Gastroesophageal sphincter (tissue), 4 donors: ENCODE measurements at regions not wholly inside any gene's neighbourhood (a gene's known extent, or its start where the extent isn't known, plus 50 kb on each side); places are given as distances from the start of the nearest gene placed in this dataset.

ENCODE experiments used
- ATAC-seq: fragments of 150-250 bp; one replicate; pipeline ENCODE4 v1.9.1; 2016; ENCODE audit warnings: mild to moderate bottlenecking, moderate library complexity
- H3K27ac ChIP-seq, 4 donors: fragments of 200-600 bp; sonication (generic) in 3 of 4; 1 replicate in 3 of 4; 2 replicates in 1 of 4; pipeline ENCODE4 v1.5.1; 2016 to 2019
- H3K27me3 ChIP-seq: fragments of 200-600 bp; sonication (generic); one replicate; pipeline ENCODE4 v1.5.1; 2019
- H3K36me3 ChIP-seq, 2 donors: fragments of 200-600 bp; sonication (generic); one replicate each; pipeline ENCODE4 v1.5.1; 2019; ENCODE audit warnings: control low read depth in 1 of 2
- H3K4me1 ChIP-seq, 3 donors: fragments of 200-600 bp; sonication (generic); 1 replicate in 2 of 3; 2 replicates in 1 of 3; pipeline ENCODE4 v1.5.1; 2016 to 2019; ENCODE audit warnings: control low read depth in 2 of 3
- H3K4me3 ChIP-seq, 2 donors: fragments of 200-600 bp; sonication (generic); one replicate each; pipeline ENCODE4 v1.5.1; 2019; ENCODE audit warnings: mild to moderate bottlenecking in 1 of 2, moderate library complexity in 1 of 2
- H3K9me3 ChIP-seq, 3 donors: fragments of 200-600 bp; sonication (generic); one replicate each; pipeline ENCODE4 v1.5.1; 2017 to 2019; ENCODE audit warnings: control low read depth in 2 of 3
- EP300 ChIP-seq: sonication (generic); formaldehyde crosslinking; IDR thresholded peaks from one replicate; pipeline ENCODE4 v1.6.1; 2017; ENCODE audit warnings: antibody characterized with exemption, mild to moderate bottlenecking
- POLR2A ChIP-seq, 2 donors: fragments of 450-650 bp; IDR thresholded peaks; one replicate each; pipeline ENCODE4 v1.6.1; 2017; ENCODE audit warnings: antibody characterized with exemption in 2 of 2, mild to moderate bottlenecking in 2 of 2, moderate library complexity in 1 of 2
- POLR2AphosphoS5 ChIP-seq: sonication (generic); formaldehyde crosslinking; IDR thresholded peaks from one replicate; pipeline ENCODE4 v1.6.1; 2017; ENCODE audit warnings: antibody characterized with exemption
- WGBS, 2 donors: methylation state at CpG; one replicate each; pipeline ENCODE4 v1.1.5; 2018; ENCODE audit warnings: low coverage in 1 of 2; 5-methylcytosine and 5-hydroxymethylcytosine counted together
- TF ChIP-seq, protein P1 (sequence below), 4 experiments: fragments of 200-600 bp in 2 of 4; fragments of 450-650 bp in 2 of 4; sonication (generic) in 1 of 4; IDR thresholded peaks; one replicate each; pipeline ENCODE4 v1.5.1; 2017 to 2019; ENCODE audit warnings: antibody characterized with exemption in 4 of 4, mild to moderate bottlenecking in 2 of 4, moderate library complexity in 2 of 4

DNA sequence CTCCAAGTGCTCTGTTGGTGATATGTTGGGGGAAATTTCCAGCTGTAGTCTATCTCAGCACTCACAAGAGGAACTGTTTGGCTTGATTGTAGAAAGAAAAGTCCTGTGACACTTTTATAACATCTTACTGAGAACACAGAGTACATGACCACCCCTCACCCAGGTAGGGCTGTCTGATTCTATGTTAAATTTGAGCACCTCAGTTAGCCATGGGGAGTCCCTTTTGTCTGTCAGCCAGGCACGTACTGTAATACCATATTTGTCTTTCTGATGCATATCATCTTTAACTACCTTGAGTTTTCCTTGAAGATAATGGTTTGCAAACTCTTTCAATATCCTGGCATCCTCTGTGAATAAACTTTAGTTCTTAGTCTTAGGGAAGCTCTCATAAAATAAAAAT is 164.5 kb downstream of the IZUMO3 start:
- no peak for ATAC-seq
- Histone ChIP-seq H3K27ac (no peak overlapping the region), H3K36me3 (no peaks in the 10 kb centered on the region), H3K27me3 (no peaks in the 10 kb centered on the region), H3K4me1 (no peaks in the 10 kb centered on the region), H3K9me3 (peaks cover 0 to 7% (median 0%) of the 10 kb centered on the region in 3 donors), H3K4me3 (no peak overlapping the region)
- WGBS, 2 donors, result 83 to 89% methylated on average over 1 of the region's 1 CpG
- TF ChIP-seq POLR2AphosphoS5 (no peak), EP300 (no peak), POLR2A (IDR thresholded peaks at IDR 0.05) (no peak)
- TF ChIP-seq, protein P1, sequence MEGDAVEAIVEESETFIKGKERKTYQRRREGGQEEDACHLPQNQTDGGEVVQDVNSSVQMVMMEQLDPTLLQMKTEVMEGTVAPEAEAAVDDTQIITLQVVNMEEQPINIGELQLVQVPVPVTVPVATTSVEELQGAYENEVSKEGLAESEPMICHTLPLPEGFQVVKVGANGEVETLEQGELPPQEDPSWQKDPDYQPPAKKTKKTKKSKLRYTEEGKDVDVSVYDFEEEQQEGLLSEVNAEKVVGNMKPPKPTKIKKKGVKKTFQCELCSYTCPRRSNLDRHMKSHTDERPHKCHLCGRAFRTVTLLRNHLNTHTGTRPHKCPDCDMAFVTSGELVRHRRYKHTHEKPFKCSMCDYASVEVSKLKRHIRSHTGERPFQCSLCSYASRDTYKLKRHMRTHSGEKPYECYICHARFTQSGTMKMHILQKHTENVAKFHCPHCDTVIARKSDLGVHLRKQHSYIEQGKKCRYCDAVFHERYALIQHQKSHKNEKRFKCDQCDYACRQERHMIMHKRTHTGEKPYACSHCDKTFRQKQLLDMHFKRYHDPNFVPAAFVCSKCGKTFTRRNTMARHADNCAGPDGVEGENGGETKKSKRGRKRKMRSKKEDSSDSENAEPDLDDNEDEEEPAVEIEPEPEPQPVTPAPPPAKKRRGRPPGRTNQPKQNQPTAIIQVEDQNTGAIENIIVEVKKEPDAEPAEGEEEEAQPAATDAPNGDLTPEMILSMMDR (IDR thresholded peaks at IDR 0.05), result no peak

- Histone ChIP-seq H3K9me3 (peaks cover 0 to 11% (median 0%) of the 10 kb centered on the region in 3 donors), H3K4me1 (no peaks in the 10 kb centered on the region), H3K4me3 (no peak overlapping the region), H3K27ac (no peak overlapping the region), H3K27me3 (no peaks in the 10 kb centered on the region), H3K36me3 (no peaks in the 10 kb centered on the region)
- TF ChIP-seq POLR2AphosphoS5, result no peak
- ATAC-seq, result no peak
- WGBS, 2 donors, result 96% methylated on average over 5 of the region's 5 CpGs
Measured at GRCh38 chr9:24359046-24359445, 186.7 kb downstream of the IZUMO3 start.

DNA sequence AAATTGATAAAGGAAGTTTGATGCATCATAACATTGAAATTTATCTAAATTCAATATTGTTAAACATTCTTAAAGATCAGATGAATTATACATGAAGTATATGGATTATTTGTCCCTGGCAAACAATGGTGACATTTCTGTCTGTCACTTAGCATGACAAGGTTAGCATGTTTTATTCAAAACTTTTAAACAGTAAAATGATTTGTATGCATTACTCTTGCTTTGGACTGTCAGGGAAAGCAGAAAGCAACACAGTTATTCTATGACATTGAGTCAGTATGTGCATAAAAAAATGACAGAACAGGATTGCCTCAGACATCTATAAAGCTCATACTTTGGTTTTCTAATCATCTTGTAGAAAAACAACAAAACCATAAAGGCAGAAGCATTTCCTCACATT is 193.7 kb downstream of the IZUMO3 start:
- no peak overlapping the region for H3K27ac ChIP-seq
- TF ChIP-seq, protein P1 (IDR thresholded peaks at IDR 0.05), result no peak
- TF ChIP-seq POLR2AphosphoS5 (no peak), POLR2A (IDR thresholded peaks at IDR 0.05) (no peak), EP300 (no peak)

GRCh38 chr9:24351258-24351657 is 194.4 kb downstream of the IZUMO3 start:
- H3K36me3 ChIP-seq, result no peaks in the 10 kb centered on the region
- no peak overlapping the region for H3K4me3 ChIP-seq
- no peak for ATAC-seq
- no peaks in the 10 kb centered on the region for H3K4me1 ChIP-seq
- no peaks in the 10 kb centered on the region for H3K27me3 ChIP-seq
- no peaks in the 10 kb centered on the region for H3K9me3 ChIP-seq
- TF ChIP-seq EP300 (no peak), POLR2A (IDR thresholded peaks at IDR 0.05) (no peak), POLR2AphosphoS5 (no peak)
- TF ChIP-seq, protein P1 (IDR thresholded peaks at IDR 0.05), result no peak
- no peak overlapping the region for H3K27ac ChIP-seq
- WGBS, 2 donors, result 62 to 77% methylated on average over 2 of the region's 2 CpGs

More for the DNA sequence above, 193.7 kb downstream of the IZUMO3 start:
- no peaks in the 10 kb centered on the region for H3K27me3 ChIP-seq
- no peaks in the 10 kb centered on the region for H3K36me3 ChIP-seq
- H3K4me1 ChIP-seq, result no peaks in the 10 kb centered on the region
- no peaks in the 10 kb centered on the region for H3K9me3 ChIP-seq
- no peak for ATAC-seq
- H3K4me3 ChIP-seq, result no peak overlapping the region

GRCh38 chr9:24342457-24342856 is 203.2 kb downstream of the IZUMO3 start:
- Histone ChIP-seq H3K36me3 (no peaks in the 10 kb centered on the region), H3K9me3 (no peaks in the 10 kb centered on the region), H3K4me1 (no peaks in the 10 kb centered on the region), H3K27me3 (no peaks in the 10 kb centered on the region), H3K4me3 (no peak overlapping the region), H3K27ac (no peak overlapping the region)
- TF ChIP-seq POLR2AphosphoS5, result no peak
- TF ChIP-seq, protein P1 (IDR thresholded peaks at IDR 0.05), result no peak
- TF ChIP-seq POLR2A (IDR thresholded peaks at IDR 0.05), result no peak
- ATAC-seq, result no peak
- WGBS, 2 donors, result 89% methylated on average over 1 of the region's 1 CpG; no CpG with 5 or more reads in 1 of the 2 donors

- ATAC-seq, result no peak
- H3K27me3 ChIP-seq, result no peaks in the 10 kb centered on the region
- no peaks in the 10 kb centered on the region for H3K9me3 ChIP-seq
- TF ChIP-seq EP300 (no peak), POLR2A (IDR thresholded peaks at IDR 0.05) (no peak), POLR2AphosphoS5 (no peak)
- TF ChIP-seq, protein P1 (IDR thresholded peaks at IDR 0.05), result no peak
- H3K4me1 ChIP-seq, result no peaks in the 10 kb centered on the region
- WGBS, 2 donors, result 40 to 83% methylated on average over 2 of the region's 2 CpGs
- no peak overlapping the region for H3K27ac ChIP-seq
- no peak overlapping the region for H3K4me3 ChIP-seq
- H3K36me3 ChIP-seq, result no peaks in the 10 kb centered on the region
Measured at GRCh38 chr9:24333629-24334028, 212.1 kb downstream of the IZUMO3 start.
